HG03175 (cell line): ENCODE measurements at regions not wholly inside any gene's neighbourhood (a gene's known extent, or its start where the extent isn't known, plus 50 kb on each side); places are given as distances from the start of the nearest gene placed in this dataset.
"Not testable (repeated sequence)": the region's sequence is repeated elsewhere in the genome, so short reads cannot be mapped to it uniquely, and the experiment has no call there.

Experiments used
- ATAC-seq: cut with Tn5 transposase; IDR thresholded peaks from one replicate; pipeline ENCODE4 v1.9.1; 2021; ENCODE audit warnings: mild to moderate bottlenecking, moderate library complexity; ENCODE audit not compliant: unreplicated experiment

- ATAC-seq: no peak
Measured at GRCh38 chr22:46039535-46039934, 62.6 kb upstream of the WNT7B start.

- ATAC-seq: no peak
Measured at GRCh38 chr22:46040471-46041465, 63.8 kb upstream of the WNT7B start.

GRCh38 chr22:46041642-46042041, 64.7 kb upstream of the WNT7B start:
- no peak for ATAC-seq

- no peak for ATAC-seq
Measured at GRCh38 chr22:46042786-46043185, 65.8 kb upstream of the WNT7B start.

- no peak for ATAC-seq
Measured at GRCh38 chr22:46043339-46043738, 66.4 kb upstream of the WNT7B start.

GRCh38 chr22:46043816-46044620, 67.1 kb upstream of the WNT7B start:
- ATAC-seq: no peak

- ATAC-seq: no peak
Measured at GRCh38 chr22:46044621-46045458, 67.9 kb upstream of the WNT7B start.

GRCh38 chr22:46045459-46046298, 68.7 kb upstream of the WNT7B start:
- ATAC-seq: no peak

GRCh38 chr22:46046299-46046685, 69.3 kb upstream of the WNT7B start:
- no peak for ATAC-seq

- no peak for ATAC-seq
Measured at GRCh38 chr22:46047226-46047625, 70.3 kb upstream of the WNT7B start.

GRCh38 chr22:46047841-46048595, 71.1 kb upstream of the WNT7B start:
- no peak for ATAC-seq

- ATAC-seq: not testable (repeated sequence)
Measured at GRCh38 chr22:46048661-46049060, 71.7 kb upstream of the WNT7B start.

- no peak for ATAC-seq
Measured at GRCh38 chr22:46049726-46050450, 72.9 kb upstream of the WNT7B start.

- ATAC-seq: no peak
Measured at GRCh38 chr22:46050451-46050845, 73.5 kb upstream of the WNT7B start.

GRCh38 chr22:46050916-46051614, 74.1 kb upstream of the WNT7B start:
- ATAC-seq: no peak

GRCh38 chr22:46051646-46052045, 74.7 kb upstream of the WNT7B start:
- no peak for ATAC-seq

- no peak for ATAC-seq
Measured at GRCh38 chr22:46052331-46052771, 75.4 kb upstream of the WNT7B start.
